HG03575 (cell line): ENCODE measurements at regions not wholly inside any gene's neighbourhood (a gene's known extent, or its start where the extent isn't known, plus 50 kb on each side); places are given as distances from the start of the nearest gene placed in this dataset.

Experiments
- ATAC-seq: cut with Tn5 transposase; IDR thresholded peaks from one replicate; pipeline ENCODE4 v1.9.1; 2021; ENCODE audit not compliant: unreplicated experiment, insufficient number of reproducible peaks, low FRiP score; ENCODE audit errors: extremely low read depth

DNA sequence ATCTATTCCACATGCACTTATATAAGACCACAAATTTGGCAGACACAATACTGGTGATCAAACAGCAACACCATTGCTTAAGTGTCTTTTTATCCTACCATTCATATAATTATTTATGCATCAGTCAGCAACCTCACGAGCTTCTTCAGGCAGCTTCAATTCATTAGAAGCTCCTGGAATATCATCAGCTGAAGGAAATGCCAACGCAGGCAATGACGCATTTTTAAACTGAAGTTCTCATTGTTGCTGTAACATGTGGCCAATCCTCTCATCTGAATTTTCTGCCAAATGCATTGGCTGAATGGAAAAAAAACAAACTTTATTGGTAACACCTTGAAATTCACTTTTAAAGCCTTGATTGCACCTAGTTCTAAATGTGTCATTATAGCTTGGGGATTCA, 376.4 kb upstream of the RGMB start:
- no peak for ATAC-seq

DNA sequence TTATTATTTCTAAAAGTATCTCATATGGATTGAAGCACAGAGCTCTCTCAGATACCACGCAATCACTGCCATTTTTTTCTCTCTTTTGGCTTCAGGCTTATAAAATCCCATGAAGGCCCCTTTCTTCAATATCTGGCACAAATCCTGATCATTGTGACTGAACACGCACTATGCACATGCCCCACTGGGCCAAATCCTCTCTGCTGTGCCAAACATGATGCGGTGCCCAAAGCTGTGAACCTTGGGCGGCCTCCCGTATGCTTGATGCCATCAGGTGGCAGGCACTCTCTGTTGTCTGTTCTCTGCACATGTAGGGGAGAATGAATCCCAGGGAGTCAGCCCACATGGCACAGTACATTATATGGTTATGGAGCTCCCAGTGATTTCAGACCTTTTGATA, 375.0 kb upstream of the RGMB start:
- ATAC-seq, result no peak

- no peak for ATAC-seq
Observed at GRCh38 chr5:98401656-98402055, 371.8 kb upstream of the RGMB start.

- ATAC-seq, result no peak
Observed at GRCh38 chr5:98402130-98402529, 371.3 kb upstream of the RGMB start.

- ATAC-seq, result no peak
Observed at GRCh38 chr5:98403131-98403530, 370.3 kb upstream of the RGMB start.

DNA sequence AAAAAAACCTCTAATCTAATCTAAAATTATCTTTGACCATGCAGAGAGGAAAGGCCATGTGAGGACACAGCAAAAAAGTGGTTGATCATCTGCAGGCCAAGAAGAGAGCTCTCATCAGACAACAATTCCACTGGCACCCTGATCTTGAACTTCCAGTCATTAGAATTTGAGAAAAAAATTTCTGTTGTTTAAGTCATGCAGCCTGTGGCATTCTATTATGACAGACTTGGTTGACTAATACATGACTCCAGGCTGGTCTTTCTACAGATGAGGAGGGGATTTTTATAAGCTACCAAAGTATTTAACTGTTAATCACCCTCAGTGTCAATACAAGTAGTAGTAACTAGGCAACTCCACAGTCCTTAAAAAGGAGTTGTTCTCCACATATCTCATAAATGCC, 358.5 kb upstream of the RGMB start:
- no peak for ATAC-seq

DNA sequence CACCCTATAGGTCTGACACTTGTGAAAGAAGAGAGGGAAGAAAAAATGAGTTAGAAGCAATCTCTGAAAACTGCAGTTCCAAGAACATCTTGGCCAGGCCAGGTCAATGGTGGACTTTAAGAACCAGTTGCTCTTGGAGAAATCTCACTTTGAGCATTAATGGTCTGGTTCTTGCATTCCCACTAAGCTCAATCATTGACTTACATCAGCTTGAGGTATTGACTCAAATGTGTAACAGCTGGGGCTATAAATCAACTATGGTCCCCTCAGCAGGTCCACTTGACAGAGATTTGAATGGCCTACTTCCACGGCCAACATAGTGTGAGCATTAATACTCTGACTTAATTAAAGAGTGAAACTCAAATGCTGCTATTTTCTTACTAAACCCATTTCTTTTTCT, 357.8 kb upstream of the RGMB start:
- no peak for ATAC-seq

DNA sequence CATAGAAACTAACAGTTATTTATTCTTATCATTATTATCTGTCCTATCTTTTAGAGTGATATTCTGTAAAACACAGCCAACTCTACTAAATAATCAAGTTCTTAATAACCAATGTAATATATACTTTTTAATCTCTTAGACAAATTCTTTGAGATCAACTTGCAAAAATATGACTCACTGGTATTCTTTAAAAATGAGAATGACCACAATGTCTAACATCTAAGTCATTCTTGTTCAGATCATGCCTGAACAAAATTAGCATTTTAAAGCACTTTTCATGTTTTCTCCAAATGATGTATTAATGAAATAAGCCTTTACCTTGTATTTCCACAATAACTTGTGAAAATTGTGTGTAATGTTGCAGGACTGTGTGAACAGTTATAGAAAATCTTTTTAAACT, 356.9 kb upstream of the RGMB start:
- no peak for ATAC-seq

- no peak for ATAC-seq
Observed at GRCh38 chr5:98419825-98420224, 353.6 kb upstream of the RGMB start.

DNA sequence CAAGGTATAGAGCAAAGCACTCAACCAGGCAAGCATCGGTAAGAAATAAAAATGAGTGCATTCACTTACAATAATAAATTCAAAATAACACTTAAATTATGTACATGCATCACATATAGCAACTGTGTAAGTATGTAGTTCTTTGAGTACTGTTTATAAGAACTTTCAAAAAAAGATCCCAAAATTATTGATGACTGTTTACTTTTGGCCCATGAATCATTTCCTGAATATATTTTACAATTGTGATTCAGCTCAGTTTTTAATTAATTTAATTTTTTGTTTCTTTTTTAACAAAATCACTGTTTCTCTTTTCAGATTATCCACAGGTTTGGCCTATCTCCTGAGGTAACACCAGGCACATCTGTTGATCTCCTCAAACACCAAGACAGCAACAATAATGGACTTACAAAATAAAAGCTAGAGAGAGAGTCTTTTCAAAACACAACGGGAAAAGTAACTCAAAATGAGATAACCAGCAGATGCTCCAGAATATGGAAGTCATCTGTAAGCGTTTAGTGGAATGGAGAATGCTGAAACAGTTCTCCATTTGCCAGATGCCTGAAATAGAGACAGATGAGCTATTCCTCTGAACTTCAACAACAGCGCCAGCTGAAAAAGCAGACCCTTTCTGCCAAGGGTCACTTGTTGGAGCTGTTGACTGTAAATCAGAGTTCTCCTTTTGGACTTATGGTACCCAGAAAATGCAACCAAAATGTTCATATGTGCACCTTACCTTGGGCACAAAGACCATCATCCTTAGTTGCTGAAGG, 348.6 kb upstream of the RGMB start:
- ATAC-seq, result no peak

GRCh38 chr5:98425640-98426039, 347.8 kb upstream of the RGMB start:
- ATAC-seq, result no peak

DNA sequence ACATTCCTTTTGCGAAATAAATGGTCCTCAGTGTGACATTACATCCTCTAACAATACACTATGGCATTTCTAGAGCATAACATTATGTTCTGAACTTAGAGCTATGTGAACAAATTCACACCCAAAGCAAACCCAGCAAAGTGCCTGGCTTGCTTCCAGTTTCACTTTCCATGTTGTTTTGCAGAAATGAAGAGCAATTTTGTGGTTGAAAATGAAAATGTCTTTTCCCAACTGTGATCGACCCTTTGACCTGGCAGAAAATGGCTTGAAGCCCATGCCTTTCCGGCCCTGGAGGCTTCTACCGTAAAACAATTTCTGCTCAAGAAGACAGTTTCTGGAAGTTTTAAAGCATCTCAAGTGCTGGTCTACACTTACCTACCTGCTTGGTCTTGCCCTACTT, 344.7 kb upstream of the RGMB start:
- ATAC-seq, result no peak

DNA sequence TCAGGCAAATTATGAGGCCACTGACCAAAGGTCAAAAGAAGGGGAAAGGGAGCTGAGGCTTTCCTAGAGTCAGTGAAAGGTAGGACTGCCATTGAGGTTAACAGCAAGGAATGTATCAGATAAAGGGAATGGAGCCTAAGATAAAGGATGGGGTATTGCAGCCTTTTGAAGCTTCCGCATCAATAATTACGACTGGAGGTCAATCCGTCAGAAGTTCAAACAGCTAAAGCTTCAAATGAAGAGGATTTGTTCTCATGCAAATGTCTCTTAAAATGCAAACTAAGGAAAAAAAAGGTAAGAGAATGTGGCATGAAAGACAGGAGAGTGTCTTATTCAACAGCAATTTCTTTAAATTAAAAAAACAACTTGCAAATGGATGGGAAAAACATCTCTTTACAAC, 341.1 kb upstream of the RGMB start:
- ATAC-seq, result no peak

- no peak for ATAC-seq
Observed at GRCh38 chr5:98433022-98433421, 340.4 kb upstream of the RGMB start.

DNA sequence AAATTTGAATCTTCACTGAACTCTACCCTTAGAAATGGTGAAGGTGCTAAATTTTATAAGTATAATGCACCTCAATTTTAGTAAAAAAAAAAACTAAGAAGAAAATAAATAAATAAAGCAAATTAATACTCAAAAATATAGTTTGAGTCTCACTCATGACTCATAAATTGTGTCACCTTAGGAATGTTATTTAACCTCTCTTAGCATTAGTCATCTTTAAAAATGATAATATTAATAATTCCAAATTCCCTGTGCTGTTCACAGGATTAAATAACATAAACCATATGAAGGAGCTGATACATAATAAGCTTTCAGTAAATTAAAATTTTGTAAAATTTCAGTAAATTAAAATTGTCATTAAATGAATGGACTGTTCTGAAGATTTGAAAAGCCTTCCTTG, 339.8 kb upstream of the RGMB start:
- no peak for ATAC-seq

- no peak for ATAC-seq
Observed at GRCh38 chr5:98436667-98437066, 336.8 kb upstream of the RGMB start.

GRCh38 chr5:98442448-98442847, 331.0 kb upstream of the RGMB start:
- no peak for ATAC-seq

DNA sequence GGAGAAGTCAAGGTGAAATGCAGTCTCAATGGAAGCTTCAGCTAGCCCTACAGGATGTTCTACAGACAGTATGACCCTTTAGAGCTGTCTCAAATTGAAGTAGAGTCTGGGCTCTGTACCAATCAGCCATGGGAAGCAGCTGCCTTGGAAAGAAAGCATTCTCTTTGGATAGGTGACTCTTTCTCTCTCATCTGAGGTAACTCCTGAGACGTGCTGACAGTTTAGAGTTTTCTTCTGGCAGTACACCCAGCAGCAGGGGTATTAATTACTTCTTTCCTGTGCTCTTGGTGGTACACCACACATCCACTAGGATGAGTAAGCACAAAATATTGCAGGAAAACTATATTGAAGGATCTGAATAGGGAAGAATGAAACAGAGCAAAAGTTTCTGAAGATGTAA, 329.6 kb upstream of the RGMB start:
- ATAC-seq, result no peak

GRCh38 chr5:98453296-98453695, 320.2 kb upstream of the RGMB start:
- ATAC-seq, result no peak

GRCh38 chr5:98454407-98454806, 319.1 kb upstream of the RGMB start:
- ATAC-seq, result no peak

- ATAC-seq, result no peak
Observed at GRCh38 chr5:98454904-98455303, 318.6 kb upstream of the RGMB start.
